ENCODE measurements at regions not wholly inside any gene's neighbourhood (a gene's known extent, or its start where the extent isn't known, plus 50 kb on each side); places are given as distances from the start of the nearest gene placed in this dataset.
"Not testable (repeated sequence)": the region's sequence is repeated elsewhere in the genome, so short reads cannot be mapped to it uniquely, and the experiment has no call there.

DNA sequence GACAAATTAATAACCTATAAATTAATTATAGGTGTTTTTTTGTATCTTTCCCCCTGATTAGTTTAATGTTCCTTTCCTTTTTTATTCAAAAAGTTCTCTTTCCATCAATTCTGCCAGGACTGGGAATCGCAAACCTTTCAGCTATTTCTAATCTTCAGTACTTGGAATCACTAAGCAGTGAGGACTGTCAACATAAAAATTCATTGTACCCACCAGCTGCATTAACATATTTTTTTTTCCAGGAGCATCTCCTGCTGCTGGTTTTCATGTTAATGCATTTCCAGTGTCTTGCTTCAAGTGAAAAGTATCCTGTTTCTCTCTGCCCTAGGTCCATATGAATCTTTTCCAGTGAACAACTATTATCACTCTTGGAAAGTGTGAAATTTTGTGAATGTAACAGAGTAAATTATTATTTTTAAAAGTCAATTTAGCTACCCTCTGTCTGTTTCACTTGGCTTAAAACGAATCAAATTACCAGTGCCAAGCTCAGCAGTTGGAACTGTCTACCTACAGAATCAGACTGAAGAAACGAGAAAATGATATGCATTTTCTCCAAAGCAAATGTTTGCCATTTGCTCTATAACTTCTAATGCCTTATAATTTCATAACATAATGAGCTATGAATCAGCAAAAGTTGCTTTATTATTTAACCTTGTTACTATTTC is 804.4 kb downstream of the EPHA4 start:
- in situ Hi-C loops (cut with HindIII; ENCODE audit: low sequenced_read_pairs): no loop called here
- DNase-seq (ENCODE audit: low spot score): no peak

DNA sequence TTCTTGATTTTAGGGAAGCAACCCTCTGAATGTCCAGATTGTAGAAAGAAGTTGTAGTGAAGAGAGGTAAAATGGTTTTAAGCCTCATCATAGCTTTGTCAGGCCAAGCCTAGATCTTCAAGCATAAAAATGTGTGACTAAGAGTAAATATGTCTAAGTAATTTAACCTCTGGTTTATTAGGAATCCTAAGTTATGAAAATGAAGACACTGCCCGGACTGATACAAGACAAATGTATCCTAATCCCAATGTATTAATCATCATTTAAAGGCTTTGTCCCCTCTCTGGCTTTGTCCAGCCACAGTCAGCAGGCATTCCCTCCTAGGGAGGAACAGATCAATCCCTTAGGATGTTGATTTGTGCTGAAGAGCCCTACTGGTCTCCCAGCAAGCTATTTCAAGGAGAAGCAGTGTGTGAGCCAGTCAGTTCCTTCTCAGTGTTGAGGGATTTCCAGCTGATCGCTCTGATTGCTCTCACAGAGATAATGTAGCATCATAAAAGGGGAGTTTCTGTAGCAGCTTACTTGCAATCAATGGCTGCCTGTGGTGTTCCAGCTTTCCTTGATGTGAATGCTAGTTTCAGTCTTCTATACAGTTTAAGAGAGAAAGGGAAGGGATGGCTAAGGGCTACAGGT is 796.1 kb downstream of the EPHA4 start:
- no peak for DNase-seq (ENCODE audit: low spot score)
- in situ Hi-C loops (cut with HindIII; ENCODE audit: low sequenced_read_pairs): no loop called here

DNA sequence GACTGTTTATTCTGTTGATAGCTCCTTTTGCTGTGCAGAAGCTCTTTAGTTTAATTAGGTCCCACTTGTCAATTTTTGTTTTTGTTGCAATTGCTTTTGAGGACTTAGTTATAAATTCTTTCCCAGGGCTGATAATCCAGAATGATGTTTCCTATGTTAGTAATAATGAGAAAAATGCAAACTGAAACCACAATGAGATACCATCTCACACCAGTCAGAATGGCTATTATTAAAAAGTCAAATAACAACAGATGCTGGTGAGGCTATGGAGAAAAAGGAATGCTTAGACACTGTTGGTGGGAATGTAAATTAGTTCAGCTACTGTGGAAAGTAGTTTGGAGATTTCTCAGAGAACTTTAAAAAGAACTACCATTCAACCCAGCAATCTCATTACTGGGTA is 793.0 kb downstream of the EPHA4 start:
- DNase-seq (ENCODE audit: low spot score); in situ Hi-C loops (cut with HindIII; ENCODE audit: low sequenced_read_pairs): not testable (repeated sequence)

DNA sequence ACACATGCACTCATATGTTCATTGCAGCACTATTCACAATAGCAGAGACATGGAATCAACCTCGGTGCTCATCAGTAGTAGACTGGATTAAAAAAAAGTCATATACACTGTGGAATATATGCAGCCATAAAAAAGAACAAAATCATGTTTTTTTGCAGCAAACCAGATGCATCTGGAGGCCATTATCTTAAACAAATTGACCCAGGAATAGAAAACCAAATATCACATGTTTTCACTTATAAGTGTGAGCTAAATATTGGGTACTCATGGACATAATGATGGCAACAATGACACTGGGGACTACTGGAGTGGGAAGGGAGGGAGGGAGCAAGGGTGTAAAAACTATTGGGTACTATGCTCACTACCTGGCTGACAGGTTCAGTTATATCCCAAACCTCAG is 792.6 kb downstream of the EPHA4 start:
- DNase-seq (ENCODE audit: low spot score): no peak
- in situ Hi-C loops (cut with HindIII; ENCODE audit: low sequenced_read_pairs): no loop called here

DNA sequence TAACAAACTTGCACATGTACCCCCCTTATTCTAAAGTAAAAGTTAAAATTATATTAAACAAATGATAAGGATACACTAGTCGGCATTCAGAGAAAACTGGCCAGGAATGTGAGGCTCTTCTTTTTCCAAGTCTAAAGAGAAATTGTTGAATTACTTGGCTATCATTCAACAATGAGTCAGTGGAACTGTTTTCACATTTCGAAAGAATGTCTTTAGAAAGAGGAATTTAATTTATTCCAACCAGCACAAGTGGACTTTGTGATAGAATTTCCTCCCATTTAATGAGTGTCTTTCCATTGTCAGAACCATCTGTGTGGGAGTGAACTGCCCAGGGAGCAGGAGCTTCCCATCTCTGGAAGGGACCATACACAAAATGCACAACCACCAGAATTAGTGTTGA is 792.2 kb downstream of the EPHA4 start:
- no peak for DNase-seq (ENCODE audit: low spot score)
- in situ Hi-C loops (cut with HindIII; ENCODE audit: low sequenced_read_pairs): no loop called here

DNA sequence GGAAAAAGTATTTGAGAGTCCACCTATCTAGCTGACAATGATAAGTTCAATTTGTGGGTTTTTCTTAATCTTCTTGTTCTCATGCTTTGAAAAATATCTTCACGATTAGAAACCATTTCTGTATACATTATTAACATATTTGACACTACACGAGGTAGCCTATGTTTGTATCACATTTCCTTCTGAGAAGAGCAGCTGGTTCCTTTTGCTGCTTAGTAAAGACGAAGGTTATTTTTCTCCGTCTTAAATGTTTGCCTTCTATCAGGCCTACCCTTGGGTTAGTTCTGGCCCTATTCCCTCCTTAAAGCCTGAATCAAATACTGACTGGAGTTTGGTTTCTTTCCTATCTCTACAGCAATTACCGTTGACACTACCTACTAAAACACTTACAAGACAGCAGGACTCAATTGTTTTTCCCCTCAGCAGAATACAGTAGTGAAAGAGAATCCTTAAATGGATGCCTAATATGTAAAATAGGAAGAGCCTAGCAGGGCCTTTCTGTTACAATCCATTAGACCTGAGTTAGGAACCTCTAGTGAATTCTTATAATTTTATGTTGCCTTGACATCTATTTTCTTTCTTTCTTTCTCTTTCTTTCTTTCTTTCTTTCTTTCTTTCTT is 790.4 kb downstream of the EPHA4 start:
- in situ Hi-C loops (cut with HindIII; ENCODE audit: low sequenced_read_pairs): no loop called here
- no peak for DNase-seq (ENCODE audit: low spot score)

DNA sequence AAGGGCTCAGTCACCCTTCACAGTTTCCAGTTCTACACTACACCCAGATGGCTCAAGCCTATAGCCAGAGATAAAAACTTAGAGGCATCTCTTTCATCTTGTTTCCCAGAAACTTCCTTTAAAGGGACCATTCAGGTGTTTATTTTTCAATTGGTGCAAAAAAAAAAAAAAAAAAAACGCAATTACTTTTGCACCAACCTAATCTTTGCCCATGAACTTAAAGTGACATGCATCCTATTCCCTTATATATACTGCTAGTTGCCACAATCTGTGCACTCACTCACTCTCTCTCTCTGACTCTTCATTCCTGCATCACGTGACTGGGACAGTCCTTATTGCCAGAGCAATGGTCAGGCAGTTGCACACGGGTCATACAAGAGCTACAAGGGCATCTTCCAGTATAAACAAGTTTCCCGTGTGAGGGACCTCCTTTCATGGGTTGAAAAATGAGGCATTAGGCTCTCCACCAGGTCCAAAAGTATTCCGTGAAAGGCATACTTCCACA is 789.4 kb downstream of the EPHA4 start:
- no peak for DNase-seq (ENCODE audit: low spot score)
- in situ Hi-C loops (cut with HindIII; ENCODE audit: low sequenced_read_pairs): no loop called here

DNA sequence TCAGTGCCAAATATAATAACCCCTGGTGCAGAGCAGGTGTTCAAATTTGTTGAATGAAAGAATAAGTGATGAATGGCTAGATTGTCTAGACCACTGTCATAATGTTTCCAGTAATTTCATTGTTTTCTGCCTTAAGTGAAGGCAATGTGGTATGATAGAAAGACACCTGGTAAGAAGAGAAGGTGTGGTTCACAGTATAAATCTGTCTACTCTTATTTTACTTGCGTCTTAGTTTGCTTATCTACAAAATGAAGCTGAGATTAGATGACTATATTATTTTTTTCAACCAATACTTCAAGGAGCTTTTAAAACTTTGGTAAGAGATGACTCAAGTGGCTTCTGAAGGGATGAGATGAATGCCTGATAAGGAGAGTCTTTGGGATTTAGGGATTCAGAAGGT is 788.4 kb downstream of the EPHA4 start:
- DNase-seq (ENCODE audit: low spot score): no peak
- in situ Hi-C loops (cut with HindIII; ENCODE audit: low sequenced_read_pairs): no loop called here

DNA sequence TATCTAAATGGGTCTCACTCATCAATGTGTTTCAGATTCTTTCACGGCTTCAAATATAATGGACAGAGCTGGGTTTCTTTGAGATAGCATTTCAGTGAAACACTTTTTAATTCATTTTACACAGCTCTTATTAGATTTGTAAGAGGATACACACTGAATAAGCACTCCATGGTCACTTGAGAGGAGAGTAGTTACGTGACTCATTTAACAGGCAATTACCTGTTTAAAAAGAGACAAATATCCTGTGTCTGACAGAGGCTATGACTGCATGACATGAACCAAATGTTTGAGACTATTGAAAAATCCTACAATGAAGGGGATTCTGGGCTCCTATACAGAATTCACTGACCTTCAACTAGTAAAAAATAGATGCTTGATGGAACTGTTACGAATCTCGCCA is 786.9 kb downstream of the EPHA4 start:
- no peak for DNase-seq (ENCODE audit: low spot score)
- in situ Hi-C loops (cut with HindIII; ENCODE audit: low sequenced_read_pairs): no loop called here

DNA sequence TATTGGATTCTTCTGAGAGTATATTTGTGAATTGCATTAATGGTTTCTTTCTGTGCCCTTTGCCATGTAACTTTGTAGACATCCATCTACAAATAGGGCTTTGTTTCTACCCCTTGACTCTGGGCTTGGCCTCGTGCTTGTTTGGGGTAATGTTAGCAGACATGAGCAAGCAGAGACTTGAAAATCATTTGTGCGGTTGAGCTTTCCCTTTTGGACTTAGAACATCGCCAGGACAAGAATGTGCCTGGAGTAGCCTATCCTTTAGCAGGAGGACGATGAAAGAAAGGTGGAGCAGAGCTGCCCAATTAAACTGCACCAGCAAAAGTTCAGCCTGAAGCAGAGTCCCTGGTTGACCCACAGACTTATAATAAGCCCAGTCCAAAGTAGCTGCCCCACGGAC is 785.9 kb downstream of the EPHA4 start:
- in situ Hi-C loops (cut with HindIII; ENCODE audit: low sequenced_read_pairs): no loop called here
- DNase-seq (ENCODE audit: low spot score): no peak

DNA sequence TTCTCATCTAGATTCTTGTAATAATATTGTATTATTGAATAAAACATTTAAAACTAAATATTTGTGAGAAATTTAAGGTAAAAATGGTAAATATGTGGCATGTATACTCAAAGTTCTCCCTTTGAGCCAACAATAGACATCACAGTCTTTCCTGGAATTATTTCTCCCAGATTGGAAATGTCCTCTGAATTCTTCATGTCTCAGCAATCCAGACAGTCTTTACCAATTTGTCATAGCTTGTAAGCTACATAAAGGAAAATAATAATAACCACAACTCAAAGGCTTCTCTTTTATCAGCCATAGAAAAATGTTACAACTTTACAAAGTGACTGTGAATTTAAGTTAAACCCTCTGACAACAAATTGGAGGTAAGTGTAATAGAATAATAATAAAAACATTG is 784.9 kb downstream of the EPHA4 start:
- DNase-seq (ENCODE audit: low spot score): no peak
- in situ Hi-C loops (cut with HindIII; ENCODE audit: low sequenced_read_pairs): no loop called here

DNA sequence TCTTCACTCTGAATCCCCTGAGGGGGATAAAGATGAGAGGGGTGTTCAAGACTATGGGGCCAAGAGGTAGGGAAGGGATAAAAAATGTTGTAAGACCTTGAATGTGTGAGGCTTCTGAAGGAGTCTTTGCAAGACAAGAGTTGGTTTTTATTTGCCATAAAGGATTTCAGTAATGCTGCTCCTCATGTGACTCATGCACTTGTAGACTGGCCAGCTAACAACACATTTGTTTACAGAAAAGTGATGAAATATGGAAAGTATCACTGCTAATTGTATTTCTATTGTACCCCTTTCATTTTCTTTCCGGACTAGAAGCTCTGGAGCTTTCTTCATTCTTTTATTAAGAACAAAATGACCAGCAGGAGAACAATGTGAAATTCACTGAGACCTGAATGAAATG is 782.1 kb downstream of the EPHA4 start:
- DNase-seq (ENCODE audit: low spot score): no peak

DNA sequence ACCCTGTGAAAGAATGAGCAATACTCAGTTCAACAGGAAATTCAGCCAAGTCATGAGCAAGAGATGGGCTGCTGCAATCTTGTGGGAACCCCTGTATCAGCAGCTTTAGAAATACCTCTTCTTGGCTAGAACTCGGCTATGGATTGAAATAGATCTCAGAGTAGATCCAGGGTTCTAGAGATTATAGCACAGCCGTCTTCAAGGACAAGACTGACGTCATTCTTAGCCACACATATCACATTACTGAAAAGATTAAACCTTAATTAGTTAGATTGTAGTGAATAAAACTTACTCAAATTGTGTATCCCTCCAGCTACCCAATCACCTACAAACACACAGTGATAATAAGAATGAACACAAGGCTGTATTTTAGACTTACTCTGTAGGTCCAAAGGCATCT is 776.4 kb downstream of the EPHA4 start:
- no peak for DNase-seq (ENCODE audit: low spot score)
- in situ Hi-C loops (cut with HindIII; ENCODE audit: low sequenced_read_pairs): no loop called here

More for the DNA sequence above, 782.1 kb downstream of the EPHA4 start:
- in situ Hi-C loops (cut with HindIII; ENCODE audit: low sequenced_read_pairs): no loop called here

DNA sequence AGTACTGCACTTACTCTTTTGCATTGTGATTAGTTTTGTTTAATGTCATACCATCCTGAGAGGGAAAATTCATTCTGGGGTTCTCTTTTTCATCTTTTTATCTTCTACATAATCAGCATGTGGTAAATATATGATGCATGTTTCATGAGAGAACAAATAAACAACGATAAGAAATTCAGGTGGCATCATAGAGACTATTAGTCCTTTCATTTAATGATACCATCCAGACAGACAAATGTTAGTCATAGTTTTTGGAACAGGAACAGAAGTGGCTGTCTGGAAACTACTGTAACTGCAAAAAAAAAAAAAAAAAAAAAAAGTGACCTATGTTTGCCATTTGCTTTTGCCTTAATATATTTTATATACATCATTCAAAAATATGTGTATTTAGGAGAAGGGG is 761.0 kb downstream of the EPHA4 start:
- DNase-seq (ENCODE audit: low spot score): no peak
- in situ Hi-C loops (cut with HindIII; ENCODE audit: low sequenced_read_pairs): no loop called here

DNA sequence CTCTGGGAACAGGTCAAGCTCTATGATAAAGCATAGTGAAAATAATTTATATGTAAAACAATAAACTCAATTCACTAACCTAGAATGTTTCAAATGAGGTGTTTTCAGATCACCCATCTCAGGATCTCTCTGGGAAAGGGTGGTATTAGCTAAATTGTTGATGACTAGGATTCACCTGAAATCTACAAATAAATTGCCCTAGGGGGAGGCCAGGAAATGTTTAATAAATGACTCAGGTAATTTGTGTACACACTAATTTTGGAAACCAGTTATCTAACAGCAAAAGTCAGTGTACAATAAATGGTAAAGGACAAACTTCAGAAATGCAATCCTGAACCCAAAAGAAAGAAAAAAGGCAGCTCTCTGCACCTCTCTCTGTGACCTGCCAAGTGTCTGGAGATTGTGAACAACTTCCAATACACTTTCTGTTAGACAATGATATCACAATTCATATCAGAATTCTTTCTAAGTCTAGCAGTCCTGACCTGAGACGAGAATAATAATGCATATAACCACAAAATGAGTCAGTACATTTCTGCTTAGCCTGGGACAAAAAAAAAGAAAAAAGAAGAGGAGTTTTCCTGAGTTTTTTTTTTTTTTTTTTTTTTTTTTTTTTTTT is 760.0 kb downstream of the EPHA4 start:
- DNase-seq (ENCODE audit: low spot score): no peak
- in situ Hi-C loops (cut with HindIII; ENCODE audit: low sequenced_read_pairs): no loop called here

DNA sequence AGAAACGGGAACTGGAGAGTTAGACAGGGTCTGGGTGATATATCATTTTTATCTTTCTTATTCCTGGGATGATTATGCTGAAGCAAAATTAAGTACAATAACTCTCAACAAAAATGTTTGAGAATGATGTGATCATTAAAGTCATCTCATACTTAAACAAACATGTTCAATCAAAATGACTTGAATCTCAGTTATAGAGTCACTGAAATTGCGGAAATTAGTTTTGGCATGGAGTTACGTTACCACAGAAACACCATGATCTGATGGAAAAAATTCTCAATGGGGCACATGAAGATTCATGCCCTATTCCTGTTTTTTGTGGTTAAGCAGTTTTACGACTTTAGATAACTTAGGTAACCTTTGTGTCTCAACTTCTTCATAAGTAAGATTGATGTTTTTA is 757.7 kb downstream of the EPHA4 start:
- in situ Hi-C loops (cut with HindIII; ENCODE audit: low sequenced_read_pairs): no loop called here

DNA sequence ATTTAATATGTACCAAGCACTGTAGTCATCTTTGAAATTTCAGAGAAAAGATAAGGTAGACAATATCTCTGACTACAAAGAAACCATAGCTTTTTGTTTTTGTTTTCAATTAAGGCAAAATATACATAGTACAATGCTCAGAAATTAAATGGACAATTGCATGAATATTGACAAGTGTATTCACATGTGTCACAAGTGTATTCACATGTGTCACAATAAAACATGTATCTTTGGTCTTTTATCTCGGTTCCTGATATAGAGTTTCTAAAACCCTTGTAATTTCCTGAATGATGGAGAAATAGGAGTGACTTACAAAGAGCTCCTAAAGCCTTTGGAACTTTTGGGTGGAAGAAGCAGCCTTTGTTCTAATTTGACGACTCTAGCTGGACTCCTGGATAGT is 756.4 kb downstream of the EPHA4 start:
- no peak for DNase-seq (ENCODE audit: low spot score)
- in situ Hi-C loops (cut with HindIII; ENCODE audit: low sequenced_read_pairs): no loop called here

More for the DNA sequence above, 757.7 kb downstream of the EPHA4 start:
- no peak for DNase-seq (ENCODE audit: low spot score)

DNA sequence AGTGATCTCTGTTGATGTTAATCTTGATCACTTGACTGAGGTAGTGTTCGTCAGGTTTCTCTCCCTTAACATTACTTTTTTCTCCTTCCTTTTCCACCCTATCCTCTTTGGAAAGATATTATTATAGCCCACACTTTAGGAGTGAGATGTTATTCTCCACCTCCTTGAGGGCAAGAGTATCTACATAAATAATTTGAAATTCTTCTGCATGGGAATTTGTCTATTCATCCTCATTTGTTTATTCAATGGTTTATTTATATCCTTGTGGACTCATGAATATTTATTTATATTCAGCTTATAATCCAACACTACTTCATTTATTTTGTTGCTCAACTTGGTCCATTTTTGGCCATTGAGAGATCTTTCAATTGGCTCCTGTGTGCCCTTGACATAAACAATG is 750.4 kb downstream of the EPHA4 start:
- no peak for DNase-seq (ENCODE audit: low spot score)
- in situ Hi-C loops (cut with HindIII; ENCODE audit: low sequenced_read_pairs): no loop called here

DNA sequence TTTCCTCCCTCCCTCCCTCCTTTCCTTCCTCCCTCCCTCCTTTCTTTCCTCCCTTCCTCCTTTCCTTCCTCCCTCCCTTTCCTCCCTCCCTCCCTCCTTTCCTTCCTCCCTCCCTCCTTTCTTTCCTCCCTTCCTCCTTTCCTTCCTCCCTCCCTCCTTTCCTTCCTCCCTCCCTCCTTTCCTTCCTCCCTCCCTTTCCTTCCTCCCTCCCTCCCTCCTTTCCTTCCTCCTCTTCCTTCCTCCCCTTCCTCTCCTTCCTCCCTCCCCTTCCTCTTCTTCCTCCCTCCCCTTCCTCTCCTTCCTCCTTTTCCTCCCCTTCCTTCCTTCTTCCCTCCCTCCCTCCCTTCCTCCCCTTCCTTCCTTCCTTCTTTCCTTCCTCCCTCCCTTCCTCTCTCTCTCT is 748.5 kb downstream of the EPHA4 start:
- in situ Hi-C loops (cut with HindIII; ENCODE audit: low sequenced_read_pairs); DNase-seq (ENCODE audit: low spot score): not testable (repeated sequence)

DNA sequence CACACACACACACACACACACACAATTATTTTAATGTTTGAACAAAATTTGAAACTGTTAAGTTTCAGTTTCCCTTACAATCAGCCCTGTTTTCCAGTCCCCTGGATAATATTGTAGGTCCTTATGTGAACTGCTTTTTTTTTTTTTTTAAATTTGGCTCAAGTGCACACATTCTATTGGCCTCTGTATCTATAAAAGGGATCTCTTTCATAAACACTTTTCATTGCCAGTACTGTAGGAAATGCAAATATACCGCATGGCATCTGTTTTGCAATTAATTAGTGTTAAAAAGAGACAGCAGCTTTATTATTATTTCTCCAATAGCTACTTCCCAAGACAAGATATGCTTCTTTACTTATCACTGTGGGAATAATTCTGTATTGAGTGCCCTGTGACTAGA is 738.7 kb downstream of the EPHA4 start:
- in situ Hi-C loops (cut with HindIII; ENCODE audit: low sequenced_read_pairs): no loop called here
- DNase-seq (ENCODE audit: low spot score): no peak

Data from G401 (cell line).